ENCODE measurements at regions not wholly inside any gene's neighbourhood (a gene's known extent, or its start where the extent isn't known, plus 50 kb on each side); places are given as distances from the start of the nearest gene placed in this dataset.

GRCh38 chr14:80133457-80133856 lies 77.8 kb downstream of the DIO2 start:
- Histone ChIP-seq H3F3A (ENCODE audit: insufficient read depth, low read length, poor library complexity, severe bottlenecking) (no peaks in the 10 kb centered on the region), H3K4me2 (ENCODE audit: low read length) (no peak overlapping the region), H3K9me3 (ENCODE audit: low read length) (no peaks in the 10 kb centered on the region), H2AFZ (ENCODE audit: low read depth, low read length) (no peak overlapping the region), H3K4me3 (ENCODE audit: low read length) (no peak overlapping the region), H3K27ac (ENCODE audit: low read length) (no peak overlapping the region), H3K9me2 (ENCODE audit: insufficient read depth, low read length) (no peaks in the 10 kb centered on the region), H3K79me2 (replicated peaks; ENCODE audit: insufficient read depth, low read length) (no peaks in the 10 kb centered on the region), H3K36me3 (ENCODE audit: insufficient read depth, low read length) (no peaks in the 10 kb centered on the region), H3K27me3 (ENCODE audit: insufficient read depth, low read depth, low read length) (no peaks in the 10 kb centered on the region), H3K9ac (ENCODE audit: low read length) (no peak overlapping the region), H4K20me1 (ENCODE audit: insufficient read depth) (no peaks in the 10 kb centered on the region)
- TF ChIP-seq TAF1 (IDR thresholded peaks at IDR 0.05; ENCODE audit: low read depth) (no peak), RAD21 (conservative IDR thresholded peaks at IDR 0.05) (no peak), CTCF (IDR thresholded peaks at IDR 0.05; ENCODE audit: poor library complexity, severe bottlenecking) (no peak), POLR2AphosphoS5 (IDR thresholded peaks at IDR 0.05) (no peak), EP300 (conservative IDR thresholded peaks at IDR 0.05; ENCODE audit: poor library complexity, severe bottlenecking) (no peak), EZH2 (IDR thresholded peaks at IDR 0.05; ENCODE audit: borderline replicate concordance, insufficient read depth, low read length, poor library complexity, severe bottlenecking) (no peak)

GRCh38 chr14:80127466-80127865 lies 83.8 kb downstream of the DIO2 start:
- H3K9me2 ChIP-seq (ENCODE audit: insufficient read depth, low read length): no peaks in the 10 kb centered on the region
- H3K27me3 ChIP-seq (ENCODE audit: insufficient read depth, low read depth, low read length): no peaks in the 10 kb centered on the region
- H3K79me2 ChIP-seq (replicated peaks; ENCODE audit: insufficient read depth, low read length): no peaks in the 10 kb centered on the region
- no peak overlapping the region for H3K4me2 ChIP-seq (ENCODE audit: low read length)
- H3K36me3 ChIP-seq (ENCODE audit: insufficient read depth, low read length): no peaks in the 10 kb centered on the region
- H3F3A ChIP-seq (ENCODE audit: insufficient read depth, low read length, poor library complexity, severe bottlenecking): no peaks in the 10 kb centered on the region
- H4K20me1 ChIP-seq (ENCODE audit: insufficient read depth): no peaks in the 10 kb centered on the region
- H3K27ac ChIP-seq (ENCODE audit: low read length): no peak overlapping the region
- no peak overlapping the region for H3K9ac ChIP-seq (ENCODE audit: low read length)
- H3K4me3 ChIP-seq (ENCODE audit: low read length): no peak overlapping the region
- no peak overlapping the region for H2AFZ ChIP-seq (ENCODE audit: low read depth, low read length)
- no peaks in the 10 kb centered on the region for H3K9me3 ChIP-seq (ENCODE audit: low read length)
- TF ChIP-seq SMC3 (conservative IDR thresholded peaks at IDR 0.05; ENCODE audit: poor library complexity): no peak
- TF ChIP-seq EZH2 (IDR thresholded peaks at IDR 0.05; ENCODE audit: borderline replicate concordance, insufficient read depth, low read length, poor library complexity, severe bottlenecking): no peak
- no peak for TF ChIP-seq EP300 (conservative IDR thresholded peaks at IDR 0.05; ENCODE audit: poor library complexity, severe bottlenecking)
- no peak for TF ChIP-seq CTCF (IDR thresholded peaks at IDR 0.05; ENCODE audit: poor library complexity, severe bottlenecking)
- no peak for TF ChIP-seq MXI1 (conservative IDR thresholded peaks at IDR 0.05; ENCODE audit: poor library complexity, severe bottlenecking)
- no peak for TF ChIP-seq RAD21 (conservative IDR thresholded peaks at IDR 0.05)
- TF ChIP-seq REST (IDR thresholded peaks at IDR 0.05; ENCODE audit: borderline replicate concordance): no peak
- no peak for TF ChIP-seq TAF1 (IDR thresholded peaks at IDR 0.05; ENCODE audit: low read depth)
- TF ChIP-seq POLR2AphosphoS5 (IDR thresholded peaks at IDR 0.05): no peak

Data from neural cell (in vitro differentiated cells).